ENCODE measurements at regions not wholly inside any gene's neighbourhood (a gene's known extent, or its start where the extent isn't known, plus 50 kb on each side); places are given as distances from the start of the nearest gene placed in this dataset.

DNA sequence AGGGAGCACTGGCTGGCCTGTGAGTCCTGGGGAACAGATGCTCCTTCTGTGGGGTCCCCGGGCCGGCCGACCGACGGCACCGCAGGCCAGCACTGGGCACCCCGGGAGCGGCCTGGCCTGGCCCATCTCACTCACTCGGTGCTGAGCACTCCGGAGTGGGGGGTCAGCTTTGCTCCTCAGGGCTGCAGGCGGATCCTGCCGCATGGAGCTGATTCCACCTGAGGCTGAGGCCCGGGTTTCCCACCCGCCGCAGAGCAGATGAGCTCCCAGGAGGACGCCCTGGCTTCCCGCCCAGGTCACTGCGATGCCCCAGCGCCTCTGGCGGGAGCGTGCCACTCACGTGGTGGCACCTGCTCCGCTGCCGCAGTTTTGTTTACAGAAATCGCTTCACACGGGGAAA lies 418.6 kb downstream of the GALR1 start:
- DNase-seq = no peak

GRCh38 chr18:77669331-77669730 lies 419.7 kb downstream of the GALR1 start:
- DNase-seq = no peak

DNA sequence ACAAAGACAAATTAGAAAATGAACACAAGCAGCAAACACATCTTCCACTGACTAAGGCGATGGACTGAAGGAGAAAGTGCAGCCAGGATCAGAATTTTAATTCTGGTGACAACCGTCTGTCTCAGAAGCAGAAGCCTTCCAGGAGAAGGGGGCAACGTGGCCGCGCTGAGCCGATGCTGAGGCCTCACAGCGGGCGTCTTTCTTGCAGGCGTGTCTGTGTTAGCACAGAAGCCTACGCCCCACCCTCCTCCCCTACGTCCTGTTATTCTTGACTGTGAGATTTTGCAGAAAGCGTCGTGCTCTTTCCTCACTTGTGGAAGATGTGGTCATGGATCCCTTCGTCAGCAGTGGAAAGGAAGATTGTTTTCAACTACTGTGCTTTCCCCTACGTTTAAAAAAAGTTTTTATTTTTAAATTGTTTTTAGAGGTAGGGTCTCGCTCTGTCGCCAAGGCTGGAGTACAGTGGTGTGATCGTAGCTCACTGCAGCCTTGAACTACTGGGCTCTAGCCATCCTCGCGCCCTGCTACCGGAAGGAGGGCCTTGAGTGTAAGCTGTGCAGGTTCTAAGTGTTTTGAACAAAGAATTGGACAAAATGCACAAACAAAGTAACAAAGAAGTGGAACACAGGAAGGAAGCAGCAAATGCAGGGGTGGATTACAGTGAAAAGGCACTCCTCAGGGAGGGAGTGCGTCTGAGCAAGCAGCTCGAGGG lies 422.0 kb downstream of the GALR1 start:
- no peak for DNase-seq

DNA sequence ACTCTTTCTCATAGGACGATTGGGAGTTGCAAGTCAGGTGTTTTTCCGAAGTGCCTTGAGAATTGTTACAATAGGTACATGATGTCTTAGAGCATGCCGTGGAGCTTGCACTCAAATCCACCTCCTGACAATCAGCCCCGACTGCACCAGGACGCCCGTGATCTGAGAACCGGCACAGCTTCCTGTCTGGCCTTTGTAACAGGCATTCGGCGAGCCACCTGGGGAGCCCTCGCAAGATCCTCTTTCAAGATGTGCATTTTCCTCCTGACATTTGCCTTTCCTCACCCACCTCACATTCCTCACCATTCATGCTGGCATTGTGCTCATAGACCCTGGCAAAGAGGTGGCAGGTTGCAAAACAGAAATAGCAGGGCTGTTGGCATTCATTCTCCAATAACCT lies 427.3 kb downstream of the GALR1 start:
- DNase-seq = no peak

GRCh38 chr18:77677536-77677935 lies 427.9 kb downstream of the GALR1 start:
- DNase-seq = no peak

DNA sequence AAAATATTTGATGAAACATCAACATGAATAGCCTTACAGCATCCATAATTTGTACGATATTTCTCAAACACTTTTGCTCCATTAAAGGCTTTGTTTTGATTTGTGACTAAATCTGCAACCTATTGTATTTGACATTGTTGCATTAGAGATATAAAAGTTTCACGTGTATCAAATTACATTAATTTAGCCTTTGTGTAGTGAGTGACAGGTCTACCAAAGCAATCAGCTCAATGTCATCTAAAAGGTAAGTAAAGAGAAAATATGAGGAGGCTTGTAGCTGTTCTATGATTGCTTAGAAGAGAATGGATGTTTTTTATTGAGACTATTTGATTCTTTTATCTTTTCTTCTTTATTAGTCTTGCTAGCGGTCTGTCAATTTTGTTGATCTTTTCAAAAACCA lies 430.2 kb downstream of the GALR1 start:
- DNase-seq = no peak

GRCh38 chr18:77700051-77700450 lies 450.4 kb downstream of the GALR1 start:
- no peak for DNase-seq

DNA sequence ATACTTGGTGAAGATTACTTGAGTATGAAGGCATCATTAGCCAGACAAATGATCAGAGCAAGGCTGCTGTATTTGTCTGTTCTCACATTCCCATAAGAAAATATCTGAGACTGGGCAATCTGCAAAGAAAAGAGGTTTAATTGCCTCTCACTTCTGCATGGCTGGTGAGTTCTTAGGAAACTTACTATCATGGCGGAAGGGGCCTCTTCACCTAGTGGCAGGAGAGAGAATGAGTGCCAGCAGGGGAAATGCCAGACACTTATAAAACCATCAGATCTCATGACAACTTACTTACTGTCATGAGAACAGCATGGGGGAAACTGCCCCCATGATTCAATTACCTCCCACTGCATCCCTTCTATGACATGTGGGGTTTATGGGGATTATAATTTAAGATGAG lies 452.3 kb downstream of the GALR1 start:
- no peak for DNase-seq

DNA sequence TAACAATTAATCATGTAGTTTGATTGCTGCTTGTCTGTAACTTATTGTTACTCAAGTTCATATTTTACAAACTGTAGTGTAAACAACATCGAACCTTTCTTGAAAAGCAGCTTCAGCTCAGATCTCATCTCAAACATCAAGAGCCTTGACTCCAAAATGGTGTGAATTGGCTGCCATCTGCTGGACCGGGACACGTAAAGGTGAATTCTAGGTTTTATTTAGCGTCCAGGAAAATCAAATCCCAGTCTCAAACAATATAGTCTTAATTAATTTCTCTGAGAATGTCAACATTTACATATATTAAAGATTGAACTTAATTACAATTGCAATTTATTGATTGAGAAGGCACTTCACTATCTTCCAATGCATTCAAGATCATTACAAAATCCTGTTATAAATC lies 453.0 kb downstream of the GALR1 start:
- DNase-seq = peak; percentile 4

DNA sequence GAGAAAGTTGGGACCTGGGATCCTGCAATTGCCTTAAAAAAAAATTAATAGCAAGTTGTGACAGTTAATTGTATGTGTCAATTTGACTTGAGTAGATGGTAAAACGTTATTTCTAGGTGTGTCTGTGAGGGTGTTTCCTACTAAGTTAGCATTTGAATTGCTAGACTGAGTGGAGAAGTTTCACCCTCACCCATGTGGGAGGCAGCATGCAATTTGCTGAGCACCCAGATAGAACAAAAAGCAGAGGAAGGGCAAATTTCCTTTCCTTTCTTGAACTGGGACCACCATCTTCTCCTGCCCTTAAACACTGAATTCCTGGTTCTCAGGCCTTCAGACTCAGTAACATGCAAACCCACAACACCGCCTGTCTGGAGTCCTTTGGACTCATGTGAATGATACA lies 455.7 kb downstream of the GALR1 start:
- no peak for DNase-seq

- no peak for DNase-seq
These were observed 459.3 kb downstream of the GALR1 start for GRCh38 chr18:77708826-77709506.

GRCh38 chr18:77711096-77711495 lies 461.4 kb downstream of the GALR1 start:
- no peak for DNase-seq

DNA sequence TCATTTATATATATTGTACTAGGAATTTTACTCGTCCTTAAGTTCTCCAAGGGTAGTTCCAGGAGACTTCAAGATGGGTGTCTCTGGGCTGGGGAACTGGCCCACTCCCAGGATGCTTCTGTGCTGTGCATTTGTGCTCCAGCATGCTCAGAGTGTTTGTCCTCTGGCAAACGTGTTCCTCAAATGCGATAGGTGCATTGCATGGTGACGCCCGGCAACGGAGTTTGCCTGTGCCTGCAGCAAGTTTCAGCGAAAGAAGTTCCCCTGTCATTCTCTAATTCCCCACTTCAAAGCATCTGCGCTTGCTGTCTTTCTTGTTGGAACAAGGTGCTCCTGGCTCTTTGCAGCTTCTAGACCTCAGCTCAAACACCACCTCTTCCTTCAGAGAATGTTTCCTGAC lies 465.1 kb downstream of the GALR1 start:
- no peak for DNase-seq

GRCh38 chr18:77716282-77716681 lies 466.6 kb downstream of the GALR1 start:
- DNase-seq = no peak

DNA sequence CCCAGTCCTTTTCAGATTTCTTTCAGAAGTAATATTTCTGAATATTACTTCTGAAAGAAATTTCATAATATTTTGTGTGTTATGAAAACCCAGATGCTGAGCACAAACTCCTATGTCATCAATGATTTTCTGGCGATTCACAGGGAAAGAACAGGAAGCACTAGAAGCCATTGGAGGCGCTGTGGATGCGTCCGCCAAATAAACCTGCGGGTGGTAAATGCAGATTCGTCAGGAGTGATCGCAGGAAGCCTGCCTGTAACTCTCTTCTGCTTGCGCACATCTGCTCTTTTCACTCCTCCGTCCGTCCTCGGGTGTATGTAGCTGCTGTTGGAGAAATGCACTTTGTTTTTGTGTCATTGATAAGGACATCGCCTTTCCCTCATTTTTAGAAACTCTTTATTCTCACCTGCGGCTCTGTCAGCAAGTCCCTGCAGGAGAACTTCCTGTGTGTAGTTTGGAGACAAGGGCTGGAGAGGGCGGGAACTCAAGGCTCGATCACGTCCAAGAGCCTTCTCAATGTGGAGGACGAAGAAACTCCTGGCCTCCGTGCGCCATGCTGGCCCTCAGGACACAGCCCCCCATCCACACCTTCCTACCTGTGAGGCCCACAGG lies 483.8 kb downstream of the GALR1 start:
- DNase-seq = no peak

- no peak for DNase-seq
These were observed 487.2 kb downstream of the GALR1 start for GRCh38 chr18:77736842-77737241.

DNA sequence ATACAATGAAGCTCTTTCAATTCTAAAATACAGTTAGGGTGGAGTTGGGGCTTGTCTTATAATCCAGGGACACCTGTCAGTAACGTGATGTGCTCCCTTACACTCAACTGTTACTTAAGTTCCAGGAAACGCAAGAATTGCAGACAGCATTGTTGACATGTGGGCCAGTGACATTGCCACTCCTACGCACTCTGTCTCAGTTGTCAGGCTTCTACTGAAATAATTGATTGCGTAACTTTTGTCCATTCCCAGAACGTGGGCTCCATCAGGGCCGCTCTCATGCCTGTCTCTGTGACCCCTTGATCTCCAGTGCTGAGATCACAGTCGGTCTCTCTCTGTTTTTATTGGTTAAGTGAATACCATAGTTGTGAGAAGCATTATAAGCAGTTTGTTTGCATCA lies 487.8 kb downstream of the GALR1 start:
- no peak for DNase-seq

DNA sequence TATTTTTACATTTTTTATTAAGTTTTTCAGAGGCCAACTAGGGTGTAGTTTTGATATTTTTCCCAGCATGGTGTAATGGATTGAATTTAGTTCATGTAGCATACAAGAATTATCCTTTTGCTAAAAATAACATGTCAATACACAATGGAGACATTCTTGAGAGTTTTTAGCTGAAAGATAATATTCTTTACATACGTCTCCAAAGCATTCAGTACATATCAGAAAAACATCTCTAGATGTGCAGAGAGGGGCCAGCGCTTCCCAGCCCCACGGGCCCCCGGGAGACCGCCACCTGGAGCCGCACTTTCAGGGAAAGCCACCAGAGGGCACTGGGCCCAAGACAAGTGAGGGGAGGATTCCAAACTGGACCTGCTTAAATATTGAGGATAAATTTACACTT lies 499.4 kb downstream of the GALR1 start:
- peak; percentile 19 for DNase-seq

GRCh38 chr18:77750006-77750405 lies 500.4 kb downstream of the GALR1 start:
- no peak for DNase-seq

- DNase-seq = no peak
These were observed 504.9 kb downstream of the GALR1 start for GRCh38 chr18:77754475-77755044.

GRCh38 chr18:77755187-77755586 lies 505.5 kb downstream of the GALR1 start:
- DNase-seq = no peak

DNA sequence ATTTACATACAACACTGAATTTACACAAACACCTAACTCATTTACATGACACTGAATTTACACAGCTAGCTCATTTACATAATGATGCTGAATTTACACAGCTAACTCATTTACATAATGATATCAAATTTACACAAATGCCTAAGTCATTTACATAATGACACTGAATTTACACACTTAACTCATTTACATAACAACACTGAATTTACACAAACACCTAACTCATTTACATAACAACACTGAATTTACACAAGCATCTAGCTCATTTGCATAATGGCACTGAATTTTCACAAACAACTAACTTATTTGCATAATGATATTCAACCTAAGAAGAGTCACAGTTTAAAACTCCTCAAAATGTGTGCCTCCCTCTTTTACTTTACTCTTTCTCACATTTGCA lies 511.7 kb downstream of the GALR1 start:
- DNase-seq = no peak

- no peak for DNase-seq
These were observed 512.4 kb downstream of the GALR1 start for GRCh38 chr18:77762014-77762413.

DNA sequence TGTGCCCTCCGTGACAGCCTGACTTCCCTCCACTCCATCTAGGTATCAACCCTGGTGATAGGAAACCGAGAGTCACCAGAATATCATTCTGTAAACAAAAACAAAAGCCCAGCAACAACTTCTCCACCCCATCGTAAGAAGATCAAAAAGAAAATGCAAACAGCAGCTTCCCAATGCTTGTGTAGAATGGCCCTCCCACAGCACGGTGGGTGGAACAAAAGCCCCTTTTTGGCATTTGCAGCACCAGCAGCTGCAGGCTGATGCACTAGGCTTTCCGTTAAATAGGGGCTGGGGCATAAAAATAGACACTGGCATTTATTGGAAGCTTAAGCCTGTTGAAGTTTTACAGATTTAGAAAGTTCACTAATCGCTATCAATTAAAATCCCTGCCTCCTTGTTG lies 513.0 kb downstream of the GALR1 start:
- DNase-seq = no peak

Measured in activated CD4-positive, alpha-beta T cell treated with anti-CD3 and anti-CD28 coated beads for 48 hours (primary cell).